Activated B cell treated with CpG ODN at 0.5 μM for 24 hours (primary cell): ENCODE measurements at regions not wholly inside any gene's neighbourhood (a gene's known extent, or its start where the extent isn't known, plus 50 kb on each side); places are given as distances from the start of the nearest gene placed in this dataset.
"Not testable (repeated sequence)": the region's sequence is repeated elsewhere in the genome, so short reads cannot be mapped to it uniquely, and the experiment has no call there.

Experiments used
- ATAC-seq: fragments of 200-7000 bp; cut with Tn5 transposase; one replicate; pipeline ENCODE4 v1.10.0; 2021; ENCODE audit warnings: low read depth, mild to moderate bottlenecking, moderate library complexity
- CTCF ChIA-PET: fragments of 350-600 bp; sonication (Branson Sonifier 250); formaldehyde crosslinking; loops from one replicate; lab custom pipeline; 2021; ENCODE audit warnings: antibody characterized with exemption; lab: Charles Lee
- POLR2A ChIA-PET: fragments of 350-600 bp; sonication (Branson Sonifier 250); formaldehyde crosslinking; loops from one replicate; lab custom pipeline; 2021; ENCODE audit warnings: antibody characterized with exemption; lab: Charles Lee
- DNase-seq: peaks from one replicate; pipeline ENCODE4 v3.0.0; 2022
- H3K27ac Mint-ChIP-seq: one replicate; pipeline ENCODE4 v1.8.0; 2020; ENCODE audit warnings: mixed read lengths
- H3K27me3 Mint-ChIP-seq: one replicate; pipeline ENCODE4 v1.8.0; 2021; ENCODE audit warnings: mixed read lengths
- H3K36me3 Mint-ChIP-seq: one replicate; pipeline ENCODE4 v1.8.0; 2021; ENCODE audit warnings: low read depth, mixed read lengths
- H3K4me1 Mint-ChIP-seq: one replicate; pipeline ENCODE4 v1.8.0; 2021; ENCODE audit warnings: mixed read lengths
- H3K4me3 Mint-ChIP-seq: one replicate; pipeline ENCODE4 v1.8.0; 2020; ENCODE audit warnings: mild to moderate bottlenecking, mixed read lengths
- H3K9me3 Mint-ChIP-seq: one replicate; pipeline ENCODE4 v1.8.0; 2020; ENCODE audit warnings: mixed read lengths
- CTCF ChIP-seq: fragments of 200-600 bp; IDR thresholded peaks from one replicate; pipeline ENCODE4 v1.8.0; 2022; ENCODE audit warnings: antibody characterized with exemption, mild to moderate bottlenecking
- intact Hi-C: fragments of 100-400 bp; cut with micrococcal nuclease; formaldehyde crosslinking; loops from one replicate; pipeline ENCODE4 v1.15.1; 2024

GRCh38 chr11:38365274-38365673 lies 1767.2 kb upstream of the RAG2 start:
- TF ChIP-seq CTCF: no peak
- POLR2A ChIA-PET: no interaction called here
- Mint-ChIP-seq H3K27me3 (no peaks in the 10 kb centered on the region), H3K27ac (no peak overlapping the region), H3K9me3 (peaks cover 8% of the 10 kb centered on the region), H3K36me3 (no peaks in the 10 kb centered on the region), H3K4me3 (no peak overlapping the region), H3K4me1 (no peaks in the 10 kb centered on the region)
- CTCF ChIA-PET: no interaction called here
- ATAC-seq: no peak
- intact Hi-C loops: no loop called here
- no peak for DNase-seq

- ATAC-seq (no peak), DNase-seq (no peak)
- TF ChIP-seq CTCF: no peak
- intact Hi-C loops: no loop called here
- CTCF ChIA-PET: no interaction called here
- Mint-ChIP-seq H3K9me3 (peaks cover 15% of the 10 kb centered on the region), H3K27ac (no peak overlapping the region), H3K27me3 (no peaks in the 10 kb centered on the region), H3K4me3 (no peak overlapping the region), H3K4me1 (no peaks in the 10 kb centered on the region), H3K36me3 (no peaks in the 10 kb centered on the region)
- POLR2A ChIA-PET: no interaction called here
These were observed 1758.2 kb upstream of the RAG2 start for GRCh38 chr11:38356255-38356654.

GRCh38 chr11:38345286-38345685 lies 1747.2 kb upstream of the RAG2 start:
- no peaks in the 10 kb centered on the region for H3K4me1 Mint-ChIP-seq
- CTCF ChIA-PET: no interaction called here
- POLR2A ChIA-PET: no interaction called here
- intact Hi-C loops: no loop called here
- no peaks in the 10 kb centered on the region for H3K27me3 Mint-ChIP-seq
- H3K9me3 Mint-ChIP-seq: peaks cover 19% of the 10 kb centered on the region
- no peak for ATAC-seq
- TF ChIP-seq CTCF: no peak
- H3K27ac Mint-ChIP-seq: no peak overlapping the region
- H3K4me3 Mint-ChIP-seq: no peak overlapping the region
- no peaks in the 10 kb centered on the region for H3K36me3 Mint-ChIP-seq
- no peak for DNase-seq

GRCh38 chr11:38341612-38342011 lies 1743.6 kb upstream of the RAG2 start:
- ATAC-seq, H3K27me3 Mint-ChIP-seq, H3K27ac Mint-ChIP-seq, POLR2A ChIA-PET, CTCF ChIA-PET, H3K4me1 Mint-ChIP-seq, H3K36me3 Mint-ChIP-seq, H3K4me3 Mint-ChIP-seq, intact Hi-C loops, DNase-seq: not testable (repeated sequence)
- peaks cover 19% of the 10 kb centered on the region for H3K9me3 Mint-ChIP-seq

GRCh38 chr11:38339835-38340440 lies 1741.9 kb upstream of the RAG2 start:
- intact Hi-C loops: no loop called here
- Mint-ChIP-seq H3K4me3 (no peak overlapping the region), H3K9me3 (peaks cover 24% of the 10 kb centered on the region), H3K27me3 (no peaks in the 10 kb centered on the region), H3K36me3 (no peaks in the 10 kb centered on the region), H3K27ac (no peak overlapping the region), H3K4me1 (no peaks in the 10 kb centered on the region)
- ChIA-PET CTCF (no interaction called here), POLR2A (no interaction called here)
- DNase-seq (no peak), ATAC-seq (no peak)
- TF ChIP-seq CTCF: no peak

- H3K36me3 Mint-ChIP-seq, DNase-seq, POLR2A ChIA-PET, H3K27ac Mint-ChIP-seq, H3K27me3 Mint-ChIP-seq, ATAC-seq, H3K4me1 Mint-ChIP-seq, H3K4me3 Mint-ChIP-seq, intact Hi-C loops, CTCF ChIA-PET: not testable (repeated sequence)
- peaks cover 26% of the 10 kb centered on the region for H3K9me3 Mint-ChIP-seq
These were observed 1740.0 kb upstream of the RAG2 start for GRCh38 chr11:38338022-38338421.
